Neuronal stem cell (in vitro differentiated cells): ENCODE measurements at regions not wholly inside any gene's neighbourhood (a gene's known extent, or its start where the extent isn't known, plus 50 kb on each side); places are given as distances from the start of the nearest gene placed in this dataset.

Source experiments
- DNase-seq: peaks from one replicate; pipeline ENCODE4 v3.0.0-alpha.2; 2013; ENCODE audit warnings: low spot score
- H2AFZ ChIP-seq: one replicate; pipeline ENCODE4 v1.6.1; 2013; ENCODE audit warnings: mild to moderate bottlenecking, low read length, inconsistent platforms
- H2AK5ac ChIP-seq: 2 replicates; pipeline ENCODE4 v1.6.1; 2013; ENCODE audit warnings: low read depth, mild to moderate bottlenecking, inconsistent platforms, low read length, moderate library complexity, mixed read lengths
- H2BK120ac ChIP-seq: 2 replicates; pipeline ENCODE4 v1.6.1; 2013; ENCODE audit warnings: low read depth, mild to moderate bottlenecking, inconsistent platforms, low read length, moderate library complexity, mixed read lengths
- H2BK12ac ChIP-seq: one replicate; pipeline ENCODE4 v1.6.1; 2013; ENCODE audit warnings: low read length, inconsistent platforms
- H2BK15ac ChIP-seq: 2 replicates; pipeline ENCODE4 v1.6.1; 2013; ENCODE audit warnings: mild to moderate bottlenecking, low read length, inconsistent platforms, mixed read lengths
- H2BK5ac ChIP-seq: one replicate; pipeline ENCODE4 v1.6.1; 2013; ENCODE audit warnings: inconsistent platforms, mild to moderate bottlenecking, low read length, moderate library complexity
- H3K14ac ChIP-seq: one replicate; pipeline ENCODE4 v1.6.1; 2013; ENCODE audit warnings: low read length, inconsistent platforms
- H3K18ac ChIP-seq: 2 replicates; pipeline ENCODE4 v1.6.1; 2013; ENCODE audit warnings: low read length, inconsistent platforms
- H3K23ac ChIP-seq: 2 replicates; pipeline ENCODE4 v1.6.1; 2013; ENCODE audit warnings: low read depth, mild to moderate bottlenecking, mixed read lengths, low read length, inconsistent platforms; ENCODE audit not compliant: poor library complexity
- H3K27ac ChIP-seq: replicated peaks from 3 replicates; pipeline ENCODE4 v1.5.1; 2013; ENCODE audit warnings: low read length, inconsistent platforms
- H3K27me3 ChIP-seq, 3 experiments: 2 replicates each; pipeline ENCODE4 v1.6.1; 2013; ENCODE audit warnings: low read length in 3 of 3, mild to moderate bottlenecking in 2 of 3, inconsistent platforms in 1 of 3, low read depth in 1 of 3, mixed read lengths in 1 of 3, moderate library complexity in 1 of 3; ENCODE audit not compliant: control insufficient read depth in 3 of 3, insufficient read depth in 3 of 3
- H3K36me3 ChIP-seq, 2 donors: replicated peaks in 1 of 2; 2 replicates each; pipeline ENCODE4 v1.6.1; 2013; ENCODE audit warnings: low read length in 2 of 2; ENCODE audit not compliant: control insufficient read depth in 2 of 2, insufficient read depth in 2 of 2
- H3K4ac ChIP-seq: 2 replicates; pipeline ENCODE4 v1.6.1; 2013; ENCODE audit warnings: inconsistent platforms, mild to moderate bottlenecking, low read length, moderate library complexity
- H3K4me1 ChIP-seq, 2 donors: 1 replicate in 1 of 2; 2 replicates in 1 of 2; pipeline ENCODE4 v1.6.1; 2013; ENCODE audit warnings: low read length in 2 of 2, low read depth in 1 of 2; ENCODE audit not compliant: control insufficient read depth in 2 of 2, insufficient read depth in 1 of 2
- H3K4me2 ChIP-seq: one replicate; pipeline ENCODE4 v1.6.1; 2013; ENCODE audit warnings: mild to moderate bottlenecking, low read length, inconsistent platforms; ENCODE audit not compliant: insufficient read depth, poor library complexity, severe bottlenecking
- H3K4me3 ChIP-seq, 2 donors: 2 replicates each; pipeline ENCODE4 v1.5.1; 2013; ENCODE audit warnings: low read length in 2 of 2, mild to moderate bottlenecking in 2 of 2, inconsistent platforms in 1 of 2, moderate library complexity in 1 of 2
- H3K79me1 ChIP-seq: one replicate; pipeline ENCODE4 v1.6.1; 2013; ENCODE audit warnings: low read depth, mild to moderate bottlenecking, inconsistent platforms, low read length, moderate library complexity
- H3K9ac ChIP-seq: one replicate; pipeline ENCODE4 v1.6.1; 2013; ENCODE audit warnings: mild to moderate bottlenecking, low read depth, low read length, inconsistent platforms; ENCODE audit not compliant: poor library complexity
- H3K9me3 ChIP-seq, 2 donors: replicated peaks in 1 of 2; 2 replicates each; pipeline versions ENCODE3 to v1.6.1; 2013; ENCODE audit warnings: low read length in 2 of 2, mild to moderate bottlenecking in 2 of 2, inconsistent platforms in 1 of 2, low read depth in 1 of 2, mixed read lengths in 1 of 2, moderate library complexity in 1 of 2; ENCODE audit not compliant: control insufficient read depth in 2 of 2, insufficient read depth in 1 of 2
- H4K8ac ChIP-seq: one replicate; pipeline ENCODE4 v1.6.1; 2013; ENCODE audit warnings: low read depth, mild to moderate bottlenecking, inconsistent platforms, low read length, moderate library complexity
- H4K91ac ChIP-seq: one replicate; pipeline ENCODE4 v1.6.1; 2013; ENCODE audit warnings: low read length, low read depth, mild to moderate bottlenecking, inconsistent platforms; ENCODE audit not compliant: poor library complexity
- WGBS, 2 donors: extraction: QIAGEN DNeasy Blood & Tissue Kit; methylation state at CpG; one replicate each; pipeline ENCODE4 v1.1.7; 2013; ENCODE audit warnings: missing lambda C conversion rate in 2 of 2, mixed read lengths in 1 of 2; ENCODE audit not compliant: insufficient read length in 2 of 2, insufficient replicate concordance in 1 of 2; ENCODE audit errors: extremely low coverage in 2 of 2; 5-methylcytosine and 5-hydroxymethylcytosine counted together

DNA sequence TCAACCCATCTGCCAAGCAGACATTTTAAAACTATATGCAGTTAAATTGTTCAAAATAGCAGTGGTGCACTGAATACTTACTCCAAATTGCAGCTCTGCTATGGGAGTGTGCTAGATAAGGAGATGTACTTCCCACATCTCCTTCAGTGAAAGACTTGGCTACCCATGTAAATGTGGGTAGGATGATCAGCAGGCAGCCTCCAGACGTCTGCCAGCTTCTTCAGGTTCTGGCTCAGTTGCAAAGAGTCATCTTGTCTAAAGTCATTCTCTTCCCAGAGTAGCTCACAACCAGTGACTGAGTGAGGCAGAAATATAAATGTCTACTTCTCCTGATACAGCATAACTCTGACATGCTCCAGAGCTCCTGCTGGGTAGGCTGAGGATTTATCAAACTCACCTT, 1050.0 kb upstream of the CDH10 start:
- no CpG with 5 or more reads among the region's 1 CpG for WGBS, 2 donors

GRCh38 chr5:25688156-25688555, 1043.4 kb upstream of the CDH10 start:
- no CpG with 5 or more reads among the region's 3 CpGs for WGBS, 2 donors
- no peak overlapping the region for H3K23ac ChIP-seq
- no peak overlapping the region for H3K4me2 ChIP-seq
- H2AK5ac ChIP-seq = no peak overlapping the region
- no peaks in the 10 kb centered on the region for H3K36me3 ChIP-seq
- peaks cover 1% of the 10 kb centered on the region for H3K79me1 ChIP-seq
- H2BK5ac ChIP-seq = no peak overlapping the region
- peak overlapping the region; percentile 17 for H2AFZ ChIP-seq
- no peak overlapping the region for H4K8ac ChIP-seq
- H2BK12ac ChIP-seq = no peak overlapping the region
- no peak overlapping the region for H3K18ac ChIP-seq
- H3K9me3 ChIP-seq = no peaks in the 10 kb centered on the region
- no peak overlapping the region for H2BK120ac ChIP-seq
- H3K9ac ChIP-seq = no peak overlapping the region
- no peaks in the 10 kb centered on the region for H3K4me1 ChIP-seq
- no peak overlapping the region for H3K4ac ChIP-seq
- H3K14ac ChIP-seq = no peak overlapping the region
- H3K4me3 ChIP-seq = no peak overlapping the region
- H3K27me3 ChIP-seq = no peaks in the 10 kb centered on the region
- H4K91ac ChIP-seq = no peak overlapping the region
- H2BK15ac ChIP-seq = no peak overlapping the region
- no peak overlapping the region for H3K27ac ChIP-seq
- no peak for DNase-seq

More for the DNA sequence above, 1050.0 kb upstream of the CDH10 start:
- Histone ChIP-seq H3K23ac (no peak overlapping the region), H2BK5ac (no peak overlapping the region), H2AK5ac (no peak overlapping the region), H3K9me3 (no peaks in the 10 kb centered on the region), H3K36me3 (no peaks in the 10 kb centered on the region), H2AFZ (no peak overlapping the region), H2BK12ac (no peak overlapping the region), H4K91ac (no peak overlapping the region), H3K27ac (no peak overlapping the region), H3K14ac (no peak overlapping the region), H3K9ac (no peak overlapping the region), H2BK120ac (no peak overlapping the region), H2BK15ac (no peak overlapping the region), H3K27me3 (no peaks in the 10 kb centered on the region), H3K18ac (no peak overlapping the region), H3K79me1 (peaks cover 1% of the 10 kb centered on the region), H3K4me3 (no peak overlapping the region), H3K4me1 (no peaks in the 10 kb centered on the region), H4K8ac (no peak overlapping the region), H3K4ac (no peak overlapping the region), H3K4me2 (no peak overlapping the region)
- no peak for DNase-seq

DNA sequence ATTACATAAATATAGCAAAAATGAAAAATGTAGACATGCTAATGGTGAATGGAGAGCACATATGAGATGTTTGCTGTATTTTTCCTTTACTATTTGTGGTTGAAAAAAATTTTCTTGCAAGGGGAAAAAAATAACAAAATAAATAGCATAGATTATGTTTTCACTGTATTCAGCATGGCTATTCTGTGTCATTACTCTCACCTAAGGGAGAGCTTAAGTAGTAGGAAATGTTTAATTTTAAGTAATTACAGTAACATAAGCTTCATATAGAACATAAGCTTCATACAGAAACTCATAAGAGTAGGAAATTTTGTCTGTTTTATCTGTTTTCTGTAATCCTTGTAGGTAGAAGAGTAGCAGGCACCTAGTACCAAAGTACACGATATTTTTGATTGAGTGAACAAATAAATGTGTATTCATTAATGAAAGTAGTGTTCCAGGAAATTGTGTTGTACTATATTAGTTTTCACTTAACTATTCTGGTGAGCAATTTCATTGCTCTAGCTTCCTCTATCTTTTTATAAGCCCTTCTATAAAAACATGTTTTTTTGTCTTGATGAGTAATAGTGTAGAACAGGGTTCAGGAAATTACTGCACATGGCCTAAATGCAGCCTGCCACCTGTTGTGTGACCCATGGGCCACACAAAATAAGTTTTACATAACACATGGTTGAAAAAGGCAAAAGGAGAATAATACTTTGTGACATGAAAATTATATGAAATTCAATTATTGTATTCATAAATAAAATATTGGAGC, 1025.0 kb upstream of the CDH10 start:
- no peaks in the 10 kb centered on the region for H3K79me1 ChIP-seq
- H4K8ac ChIP-seq = no peak overlapping the region
- H3K23ac ChIP-seq = no peak overlapping the region
- H2AK5ac ChIP-seq = no peak overlapping the region
- no peak overlapping the region for H3K9ac ChIP-seq
- H3K9me3 ChIP-seq = no peaks in the 10 kb centered on the region
- H2BK12ac ChIP-seq = no peak overlapping the region
- no peak overlapping the region for H2BK120ac ChIP-seq
- no peak overlapping the region for H4K91ac ChIP-seq
- no peak overlapping the region for H2BK5ac ChIP-seq
- no peak overlapping the region for H2BK15ac ChIP-seq
- no peaks in the 10 kb centered on the region for H3K36me3 ChIP-seq
- H3K14ac ChIP-seq = no peak overlapping the region
- no peaks in the 10 kb centered on the region for H3K4me1 ChIP-seq
- H3K4me2 ChIP-seq = no peak overlapping the region
- no peak overlapping the region for H2AFZ ChIP-seq
- H3K27ac ChIP-seq = no peak overlapping the region
- H3K4ac ChIP-seq = no peak overlapping the region
- no CpG with 5 or more reads among the region's 1 CpG for WGBS, 2 donors
- H3K4me3 ChIP-seq = no peak overlapping the region
- no peaks in the 10 kb centered on the region for H3K27me3 ChIP-seq
- DNase-seq = no peak
- H3K18ac ChIP-seq = no peak overlapping the region

GRCh38 chr5:25662610-25663009, 1017.8 kb upstream of the CDH10 start:
- Histone ChIP-seq H3K9ac (no peak overlapping the region), H2BK12ac (no peak overlapping the region), H2BK5ac (no peak overlapping the region), H2BK120ac (no peak overlapping the region), H2AK5ac (no peak overlapping the region), H3K23ac (no peak overlapping the region), H3K14ac (no peak overlapping the region), H2BK15ac (no peak overlapping the region), H3K36me3 (no peaks in the 10 kb centered on the region), H3K9me3 (peaks cover 2 to 4% of the 10 kb centered on the region in 2 donors), H3K18ac (no peak overlapping the region), H3K4me3 (no peak overlapping the region), H4K91ac (no peak overlapping the region), H3K4me2 (no peak overlapping the region), H3K4me1 (no peaks in the 10 kb centered on the region), H3K4ac (no peak overlapping the region), H3K27me3 (no peaks in the 10 kb centered on the region), H2AFZ (no peak overlapping the region), H3K27ac (no peak overlapping the region), H4K8ac (no peak overlapping the region), H3K79me1 (no peaks in the 10 kb centered on the region)
- WGBS, 2 donors = no CpG with 5 or more reads among the region's 2 CpGs
- no peak for DNase-seq
